K562 (cell line): ENCODE measurements at regions not wholly inside any gene's neighbourhood (a gene's known extent, or its start where the extent isn't known, plus 50 kb on each side); places are given as distances from the start of the nearest gene placed in this dataset.

Experiments used
- GTF2B ChIP-seq: IDR thresholded peaks from 2 replicates; pipeline ENCODE4 v1.6.1; 2011; ENCODE audit not compliant: insufficient read length; ENCODE audit errors: extremely low read depth
- POLR2AphosphoS5 ChIP-seq: IDR thresholded peaks from 2 replicates; pipeline ENCODE4 v1.6.1; 2011; ENCODE audit warnings: mild to moderate bottlenecking, low read depth, low read length, moderate library complexity; ENCODE audit not compliant: control insufficient read depth, insufficient read depth
- SIN3A ChIP-seq, 2 experiments: fragments of 150-350 bp in 1 of 2; IDR thresholded peaks; 2 replicates each; pipeline ENCODE4 v1.6.1; 2011 to 2016; ENCODE audit warnings: borderline replicate concordance in 2 of 2, low read depth in 2 of 2, low read length in 2 of 2, mild to moderate bottlenecking in 2 of 2, moderate library complexity in 2 of 2; ENCODE audit not compliant: control insufficient read depth in 1 of 2
- TAF1 ChIP-seq: IDR thresholded peaks from 2 replicates; pipeline ENCODE4 v1.6.1; 2011; ENCODE audit warnings: mild to moderate bottlenecking, low read length, moderate library complexity; ENCODE audit not compliant: insufficient read depth, control insufficient read depth, severe bottlenecking; ENCODE audit errors: extremely low read depth
- ZMIZ1 ChIP-seq, 2 experiments: fragments of 150-350 bp in 1 of 2; IDR thresholded peaks; 2 replicates each; pipeline ENCODE4 v1.6.1; 2012 to 2016; ENCODE audit warnings: low read depth in 2 of 2, low read length in 2 of 2, mild to moderate bottlenecking in 1 of 2, moderate library complexity in 1 of 2
- ZNF121 ChIP-seq: sonication (generic); formaldehyde crosslinking; conservative IDR thresholded peaks from 2 replicates; pipeline ENCODE4 v1.8.0; 2022; ENCODE audit warnings: missing genetic modification reagents

DNA sequence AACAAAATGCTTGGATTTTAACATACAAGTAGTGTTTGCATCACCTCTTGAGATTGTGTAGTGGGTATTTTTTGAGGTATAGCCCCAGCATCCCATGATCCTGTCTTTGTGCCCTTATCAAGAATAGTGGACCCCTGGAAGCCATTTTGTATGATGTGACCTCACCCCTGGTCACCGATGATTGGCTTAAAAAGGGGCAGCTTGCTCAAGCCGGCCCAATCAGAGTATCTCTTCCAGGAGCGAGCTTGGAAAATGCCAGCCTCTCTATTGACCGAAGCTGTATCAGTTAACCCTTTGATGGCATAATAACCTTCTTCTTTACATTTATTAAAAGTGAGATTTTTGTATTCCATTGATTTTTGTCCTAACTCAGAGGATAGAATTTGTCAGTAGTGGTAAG is 55.5 kb upstream of the FAM20A start (continued):
- no peak for TF ChIP-seq SIN3A (IDR thresholded peaks at IDR 0.05; ENCODE audit: borderline replicate concordance in 2 of 2, control insufficient read depth in 1 of 2, low read depth in 2 of 2, low read length in 2 of 2)
- no peak for TF ChIP-seq ZNF121
- no peak for TF ChIP-seq TAF1
- no peak for TF ChIP-seq GTF2B
- no peak for TF ChIP-seq POLR2AphosphoS5
- no peak for TF ChIP-seq ZMIZ1 (IDR thresholded peaks at IDR 0.05; ENCODE audit: low read depth in 2 of 2, low read length in 2 of 2)
- TF ChIP-seq, all 486 proteins: peak for 0
